ENCODE measurements at regions not wholly inside any gene's neighbourhood (a gene's known extent, or its start where the extent isn't known, plus 50 kb on each side); places are given as distances from the start of the nearest gene placed in this dataset.

DNA sequence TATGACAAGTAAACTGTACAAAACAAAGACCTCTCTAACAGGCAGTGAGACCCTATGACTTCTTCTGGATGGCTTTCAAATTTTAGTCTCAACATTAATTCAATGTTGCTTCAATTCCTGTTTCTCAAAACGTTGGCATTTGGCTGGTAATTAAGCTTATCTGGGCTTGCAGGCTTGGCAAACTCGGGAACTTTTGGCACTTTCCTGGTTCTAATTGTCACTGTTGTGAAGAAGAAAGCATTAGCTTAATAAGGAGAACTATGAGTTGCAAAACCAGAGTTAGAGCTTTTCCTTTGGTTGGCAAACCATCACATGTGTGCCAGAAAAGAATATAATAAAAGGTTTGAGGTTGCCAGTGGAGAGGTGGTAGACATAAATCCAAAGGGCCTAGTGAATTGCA is 698.3 kb downstream of the LRRIQ3 start:
- Histone ChIP-seq H3K27me3 (replicated peaks in 1 of 2; ENCODE audit: control insufficient read depth in 2 of 2, insufficient read depth in 2 of 2, low read length in 1 of 2) (no peaks in the 10 kb centered on the region), H3K9me3 (replicated peaks; ENCODE audit: control insufficient read depth, insufficient read depth, low read length) (no peaks in the 10 kb centered on the region), H3K4me1 (ENCODE audit: control insufficient read depth, insufficient read depth, low read length) (no peaks in the 10 kb centered on the region), H2AFZ (ENCODE audit: control insufficient read depth, low read depth, low read length) (no peak overlapping the region), H4K20me1 (ENCODE audit: control insufficient read depth, insufficient read depth) (no peaks in the 10 kb centered on the region), H3K9ac (ENCODE audit: control insufficient read depth, insufficient read depth, low read length) (no peak overlapping the region), H3K4me3 (no peak overlapping the region), H3K36me3 (ENCODE audit: control insufficient read depth in 2 of 2, insufficient read depth in 2 of 2, low read length in 1 of 2) (no peaks in the 10 kb centered on the region), H3K27ac (ENCODE audit: control insufficient read depth, insufficient read depth) (no peak overlapping the region), H3K79me2 (ENCODE audit: control insufficient read depth, insufficient read depth, low read length) (no peaks in the 10 kb centered on the region), H3K4me2 (ENCODE audit: control insufficient read depth, insufficient read depth) (no peak overlapping the region)
- TF ChIP-seq RAD51 (IDR thresholded peaks at IDR 0.05) (no peak), TAF1 (IDR thresholded peaks at IDR 0.05; ENCODE audit: borderline replicate concordance, low read depth, low read length) (no peak), NFYA (IDR thresholded peaks at IDR 0.05; ENCODE audit: borderline replicate concordance, low read depth, low read length) (no peak), ZBED1 (IDR thresholded peaks at IDR 0.05; ENCODE audit: borderline replicate concordance) (no peak), YY1 (IDR thresholded peaks at IDR 0.05; ENCODE audit: low read depth, low read length) (no peak), BRCA1 (IDR thresholded peaks at IDR 0.05; ENCODE audit: low read depth, low read length) (no peak), BMI1 (IDR thresholded peaks at IDR 0.05; ENCODE audit: borderline replicate concordance) (no peak), RUNX3 (IDR thresholded peaks at IDR 0.05; ENCODE audit: low read length) (no peak), CBX5 (IDR thresholded peaks at IDR 0.05; ENCODE audit: low read depth) (no peak)
- TF ChIP-seq, protein P1, sequence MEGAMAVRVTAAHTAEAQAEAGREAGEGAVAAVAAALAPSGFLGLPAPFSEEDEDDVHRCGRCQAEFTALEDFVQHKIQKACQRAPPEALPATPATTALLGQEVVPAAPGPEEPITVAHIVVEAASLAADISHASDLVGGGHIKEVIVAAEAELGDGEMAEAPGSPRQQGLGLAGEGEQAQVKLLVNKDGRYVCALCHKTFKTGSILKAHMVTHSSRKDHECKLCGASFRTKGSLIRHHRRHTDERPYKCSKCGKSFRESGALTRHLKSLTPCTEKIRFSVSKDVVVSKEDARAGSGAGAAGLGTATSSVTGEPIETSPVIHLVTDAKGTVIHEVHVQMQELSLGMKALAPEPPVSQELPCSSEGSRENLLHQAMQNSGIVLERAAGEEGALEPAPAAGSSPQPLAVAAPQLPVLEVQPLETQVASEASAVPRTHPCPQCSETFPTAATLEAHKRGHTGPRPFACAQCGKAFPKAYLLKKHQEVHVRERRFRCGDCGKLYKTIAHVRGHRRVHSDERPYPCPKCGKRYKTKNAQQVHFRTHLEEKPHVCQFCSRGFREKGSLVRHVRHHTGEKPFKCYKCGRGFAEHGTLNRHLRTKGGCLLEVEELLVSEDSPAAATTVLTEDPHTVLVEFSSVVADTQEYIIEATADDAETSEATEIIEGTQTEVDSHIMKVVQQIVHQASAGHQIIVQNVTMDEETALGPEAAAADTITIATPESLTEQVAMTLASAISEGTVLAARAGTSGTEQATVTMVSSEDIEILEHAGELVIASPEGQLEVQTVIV (IDR thresholded peaks at IDR 0.05; ENCODE audit: borderline replicate concordance, partially characterized antibody): no peak
- TF ChIP-seq, protein P2, sequence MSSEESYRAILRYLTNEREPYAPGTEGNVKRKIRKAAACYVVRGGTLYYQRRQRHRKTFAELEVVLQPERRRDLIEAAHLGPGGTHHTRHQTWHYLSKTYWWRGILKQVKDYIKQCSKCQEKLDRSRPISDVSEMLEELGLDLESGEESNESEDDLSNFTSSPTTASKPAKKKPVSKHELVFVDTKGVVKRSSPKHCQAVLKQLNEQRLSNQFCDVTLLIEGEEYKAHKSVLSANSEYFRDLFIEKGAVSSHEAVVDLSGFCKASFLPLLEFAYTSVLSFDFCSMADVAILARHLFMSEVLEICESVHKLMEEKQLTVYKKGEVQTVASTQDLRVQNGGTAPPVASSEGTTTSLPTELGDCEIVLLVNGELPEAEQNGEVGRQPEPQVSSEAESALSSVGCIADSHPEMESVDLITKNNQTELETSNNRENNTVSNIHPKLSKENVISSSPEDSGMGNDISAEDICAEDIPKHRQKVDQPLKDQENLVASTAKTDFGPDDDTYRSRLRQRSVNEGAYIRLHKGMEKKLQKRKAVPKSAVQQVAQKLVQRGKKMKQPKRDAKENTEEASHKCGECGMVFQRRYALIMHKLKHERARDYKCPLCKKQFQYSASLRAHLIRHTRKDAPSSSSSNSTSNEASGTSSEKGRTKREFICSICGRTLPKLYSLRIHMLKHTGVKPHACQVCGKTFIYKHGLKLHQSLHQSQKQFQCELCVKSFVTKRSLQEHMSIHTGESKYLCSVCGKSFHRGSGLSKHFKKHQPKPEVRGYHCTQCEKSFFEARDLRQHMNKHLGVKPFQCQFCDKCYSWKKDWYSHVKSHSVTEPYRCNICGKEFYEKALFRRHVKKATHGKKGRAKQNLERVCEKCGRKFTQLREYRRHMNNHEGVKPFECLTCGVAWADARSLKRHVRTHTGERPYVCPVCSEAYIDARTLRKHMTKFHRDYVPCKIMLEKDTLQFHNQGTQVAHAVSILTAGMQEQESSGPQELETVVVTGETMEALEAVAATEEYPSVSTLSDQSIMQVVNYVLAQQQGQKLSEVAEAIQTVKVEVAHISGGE (CRISPR knock-in tag; IDR thresholded peaks at IDR 0.05): no peak
- BruUV-seq (replicated peaks): no TSS peak
- in situ Hi-C loops (cut with MboI) (no loop called here), intact Hi-C loops (cut with micrococcal nuclease; ENCODE audit: unreplicated experiment) (no loop called here)
- ATAC-seq (no peak), FAIRE-seq (no peak), DNase-seq (ENCODE audit: low read depth, low spot score) (no peak)
- 0% methylated on average over 2 of the region's 2 CpGs for WGBS (ENCODE audit: insufficient coverage, insufficient replicate concordance, low lambda C conversion rate, missing lambda C conversion rate)
- ChIA-PET RAD21 (ENCODE audit: unreplicated experiment) (no interaction called here), CTCF (no interaction called here), SMC1A (ENCODE audit: uncharacterized antibody, unreplicated experiment) (no interaction called here), POLR2A (no interaction called here)
